GM19467 (cell line): ENCODE measurements at regions not wholly inside any gene's neighbourhood (a gene's known extent, or its start where the extent isn't known, plus 50 kb on each side); places are given as distances from the start of the nearest gene placed in this dataset.
"Not testable (repeated sequence)": the region's sequence is repeated elsewhere in the genome, so short reads cannot be mapped to it uniquely, and the experiment has no call there.

Experiments used
- ATAC-seq: cut with Tn5 transposase; IDR thresholded peaks from one replicate; pipeline ENCODE4 v1.9.1; 2021; ENCODE audit warnings: mild to moderate bottlenecking, moderate library complexity; ENCODE audit not compliant: unreplicated experiment

- no peak for ATAC-seq
Observed at GRCh38 chr5:1983919-1984695, 101.4 kb upstream of the IRX4 start.

- ATAC-seq, result no peak
Observed at GRCh38 chr5:1983401-1983800, 100.7 kb upstream of the IRX4 start.

- ATAC-seq, result not testable (repeated sequence)
Observed at GRCh38 chr5:1982561-1982960, 99.8 kb upstream of the IRX4 start.

- no peak for ATAC-seq
Observed at GRCh38 chr5:1975898-1976765, 93.4 kb upstream of the IRX4 start.

- no peak for ATAC-seq
Observed at GRCh38 chr5:1975406-1975715, 92.6 kb upstream of the IRX4 start.

GRCh38 chr5:1974501-1975405, 92.0 kb upstream of the IRX4 start:
- ATAC-seq, result no peak

GRCh38 chr5:1974081-1974480, 91.4 kb upstream of the IRX4 start:
- ATAC-seq, result no peak

- ATAC-seq, result no peak
Observed at GRCh38 chr5:1973391-1974013, 90.8 kb upstream of the IRX4 start.

GRCh38 chr5:1971944-1972343, 89.2 kb upstream of the IRX4 start:
- ATAC-seq, result no peak

GRCh38 chr5:1967736-1968135, 85.0 kb upstream of the IRX4 start:
- ATAC-seq, result no peak

GRCh38 chr5:1966461-1966860, 83.7 kb upstream of the IRX4 start:
- no peak for ATAC-seq

- no peak for ATAC-seq
Observed at GRCh38 chr5:1965925-1966324, 83.2 kb upstream of the IRX4 start.

- ATAC-seq, result no peak
Observed at GRCh38 chr5:1963941-1964451, 81.3 kb upstream of the IRX4 start.

- ATAC-seq, result no peak
Observed at GRCh38 chr5:1963358-1963757, 80.6 kb upstream of the IRX4 start.

- ATAC-seq, result no peak
Observed at GRCh38 chr5:1962619-1963355, 80.1 kb upstream of the IRX4 start.

- ATAC-seq, result no peak
Observed at GRCh38 chr5:1961952-1962595, 79.3 kb upstream of the IRX4 start.

- ATAC-seq, result no peak
Observed at GRCh38 chr5:1961304-1961946, 78.7 kb upstream of the IRX4 start.

GRCh38 chr5:1960595-1961303, 78.0 kb upstream of the IRX4 start:
- ATAC-seq, result no peak
